H9 (cell line): ENCODE measurements at regions not wholly inside any gene's neighbourhood (a gene's known extent, or its start where the extent isn't known, plus 50 kb on each side); places are given as distances from the start of the nearest gene placed in this dataset.

Source experiments
- DNase-seq: peaks from one replicate; pipeline ENCODE4 v3.0.0-alpha.2; 2017
- H2AFZ ChIP-seq: one replicate; pipeline ENCODE4 v1.6.1; 2013; ENCODE audit warnings: mild to moderate bottlenecking, low read length, control low read depth, moderate library complexity
- H2AK5ac ChIP-seq: 2 replicates; pipeline ENCODE4 v1.6.1; 2013; ENCODE audit warnings: low read length, control low read depth, mixed read lengths; ENCODE audit not compliant: insufficient read length
- H2BK120ac ChIP-seq: one replicate; pipeline ENCODE4 v1.6.1; 2013; ENCODE audit warnings: low read depth, mild to moderate bottlenecking, low read length, control low read depth, inconsistent platforms; ENCODE audit not compliant: poor library complexity, severe bottlenecking
- H2BK12ac ChIP-seq: 2 replicates; pipeline ENCODE4 v1.6.1; 2013; ENCODE audit warnings: low read length, control low read depth, mixed read lengths, low read depth; ENCODE audit not compliant: insufficient read length
- H2BK15ac ChIP-seq: 2 replicates; pipeline ENCODE4 v1.6.1; 2013; ENCODE audit warnings: low read depth, low read length, control low read depth
- H2BK20ac ChIP-seq: one replicate; pipeline ENCODE4 v1.6.1; 2013; ENCODE audit warnings: low read depth, mild to moderate bottlenecking, low read length, control low read depth, inconsistent platforms; ENCODE audit not compliant: poor library complexity, severe bottlenecking
- H2BK5ac ChIP-seq: 2 replicates; pipeline ENCODE4 v1.6.1; 2013; ENCODE audit warnings: low read length, control low read depth, mixed read lengths; ENCODE audit not compliant: insufficient read length
- H3K14ac ChIP-seq: 2 replicates; pipeline ENCODE4 v1.6.1; 2013; ENCODE audit warnings: low read length, control low read depth; ENCODE audit not compliant: insufficient read depth
- H3K18ac ChIP-seq: 2 replicates; pipeline ENCODE4 v1.6.1; 2013; ENCODE audit warnings: low read depth, mild to moderate bottlenecking, mixed read lengths, low read length, control low read depth; ENCODE audit not compliant: insufficient read length
- H3K23ac ChIP-seq: 2 replicates; pipeline ENCODE4 v1.6.1; 2013; ENCODE audit warnings: low read length, control low read depth, mixed read lengths, low read depth; ENCODE audit not compliant: insufficient read length
- H3K23me2 ChIP-seq: 2 replicates; pipeline ENCODE4 v1.6.1; 2013; ENCODE audit warnings: low read depth, mild to moderate bottlenecking, mixed read lengths, low read length, control low read depth; ENCODE audit not compliant: insufficient read length, poor library complexity, severe bottlenecking
- H3K27ac ChIP-seq: 2 replicates; pipeline ENCODE4 v1.5.1; 2013; ENCODE audit warnings: low read length, control low read depth, mixed read lengths, low read depth; ENCODE audit not compliant: insufficient read length
- H3K27me3 ChIP-seq: 2 replicates; pipeline ENCODE4 v1.6.1; 2013; ENCODE audit warnings: low read length, control low read depth, inconsistent platforms; ENCODE audit not compliant: insufficient read depth
- H3K4ac ChIP-seq: 2 replicates; pipeline ENCODE4 v1.6.1; 2013; ENCODE audit warnings: low read depth, mild to moderate bottlenecking, control low read depth, inconsistent platforms, low read length, moderate library complexity
- H3K4me1 ChIP-seq: 2 replicates; pipeline ENCODE4 v1.6.1; 2013; ENCODE audit warnings: low read length, control low read depth, inconsistent platforms; ENCODE audit not compliant: insufficient read depth
- H3K4me2 ChIP-seq: 2 replicates; pipeline ENCODE4 v1.6.1; 2013; ENCODE audit warnings: low read length, control low read depth, mixed read lengths; ENCODE audit not compliant: insufficient read length, insufficient read depth
- H3K56ac ChIP-seq: 2 replicates; pipeline ENCODE4 v1.6.1; 2013; ENCODE audit warnings: low read depth, mild to moderate bottlenecking, mixed read lengths, low read length, control low read depth; ENCODE audit not compliant: insufficient read length
- H3K79me1 ChIP-seq: 2 replicates; pipeline ENCODE4 v1.6.1; 2013; ENCODE audit warnings: low read depth, mild to moderate bottlenecking, moderate library complexity, low read length, control low read depth, inconsistent platforms; ENCODE audit not compliant: insufficient read depth, poor library complexity, severe bottlenecking
- H3K79me2 ChIP-seq: 2 replicates; pipeline ENCODE4 v1.6.1; 2013; ENCODE audit warnings: low read length, control low read depth, inconsistent platforms; ENCODE audit not compliant: insufficient read depth
- H3K9ac ChIP-seq: 2 replicates; pipeline ENCODE4 v1.6.1; 2013; ENCODE audit warnings: low read length, control low read depth, mixed read lengths; ENCODE audit not compliant: insufficient read length; ENCODE audit errors: extremely low read depth
- H3K9me3 ChIP-seq: one replicate; pipeline ENCODE4 v1.6.1; 2013; ENCODE audit warnings: low read depth, low read length, inconsistent platforms; ENCODE audit not compliant: control insufficient read depth
- H3T11ph ChIP-seq: one replicate; pipeline ENCODE4 v1.6.1; 2013; ENCODE audit warnings: mild to moderate bottlenecking, low read length, control low read depth, inconsistent platforms
- H4K20me1 ChIP-seq: one replicate; pipeline ENCODE4 v1.6.1; 2013; ENCODE audit not compliant: control insufficient read depth, insufficient read length, insufficient read depth
- H4K5ac ChIP-seq: 2 replicates; pipeline ENCODE4 v1.6.1; 2013; ENCODE audit warnings: low read depth, mild to moderate bottlenecking, mixed read lengths, low read length, control low read depth; ENCODE audit not compliant: insufficient read length
- H4K8ac ChIP-seq: replicated peaks from 2 replicates; pipeline ENCODE4 v1.6.1; 2013; ENCODE audit warnings: low read length, control low read depth, mixed read lengths, low read depth; ENCODE audit not compliant: insufficient read length
- H4K91ac ChIP-seq: 2 replicates; pipeline ENCODE4 v1.6.1; 2013; ENCODE audit warnings: low read depth, mild to moderate bottlenecking, moderate library complexity, mixed read lengths, low read length, control low read depth; ENCODE audit not compliant: insufficient read length
- H3K27ac Mint-ChIP-seq, 3 experiments: 2 replicates in 2 of 3; 3 replicates in 1 of 3; pipeline ENCODE4 v1.8.0; 2020 to 2021; ENCODE audit warnings: mixed read lengths in 3 of 3, mild to moderate bottlenecking in 1 of 3, moderate library complexity in 1 of 3
- H3K27me3 Mint-ChIP-seq: 2 replicates; pipeline ENCODE4 v1.8.0; 2021; ENCODE audit warnings: low read depth, mild to moderate bottlenecking, moderate library complexity, mixed read lengths
- H3K36me3 Mint-ChIP-seq, 3 experiments: 2 replicates in 2 of 3; 3 replicates in 1 of 3; pipeline ENCODE4 v1.8.0; 2020 to 2021; ENCODE audit warnings: low read depth in 3 of 3, mixed read lengths in 3 of 3; ENCODE audit not compliant: insufficient read depth in 1 of 3
- H3K4me1 Mint-ChIP-seq, 2 experiments: 2 replicates each; pipeline ENCODE4 v1.8.0; 2020; ENCODE audit warnings: mixed read lengths in 2 of 2
- H3K4me3 Mint-ChIP-seq, 2 experiments: 2 replicates in 1 of 2; 3 replicates in 1 of 2; pipeline ENCODE4 v1.8.0; 2020 to 2021; ENCODE audit warnings: mild to moderate bottlenecking in 2 of 2, mixed read lengths in 2 of 2, moderate library complexity in 1 of 2
- H3K9me3 Mint-ChIP-seq, 2 experiments: 2 replicates in 1 of 2; 3 replicates in 1 of 2; pipeline ENCODE4 v1.8.0; 2020; ENCODE audit warnings: mild to moderate bottlenecking in 2 of 2, mixed read lengths in 2 of 2, moderate library complexity in 1 of 2
- WGBS: extraction: QIAGEN DNeasy Blood & Tissue Kit; methylation state at CpG from one replicate; pipeline ENCODE4 v1.1.7; 2013; ENCODE audit warnings: missing lambda C conversion rate, low lambda C conversion rate, mixed read lengths; ENCODE audit not compliant: insufficient read length; ENCODE audit errors: extremely low coverage; 5-methylcytosine and 5-hydroxymethylcytosine counted together
- TF ChIP-seq, protein P1 (sequence below): fragments of 200-600 bp; sonication (generic); conservative IDR thresholded peaks from 3 replicates; pipeline ENCODE4 v1.8.0; 2021; ENCODE audit warnings: antibody characterized with exemption, mild to moderate bottlenecking

- H3K27me3 ChIP-seq: no peaks in the 10 kb centered on the region
- no peak overlapping the region for H3K23ac ChIP-seq
- no peak overlapping the region for H2BK12ac ChIP-seq
- no peak overlapping the region for H3K4me2 ChIP-seq
- WGBS: no CpG with 5 or more reads among the region's 26 CpGs
- Mint-ChIP-seq H3K27ac (no peak overlapping the region), H3K4me3 (no peak overlapping the region), H3K9me3 (no peaks in the 10 kb centered on the region; a peak in 1 of 5 replicates), H3K27me3 (peaks cover 2% of the 10 kb centered on the region; the same call in 1 of the 2 replicates), H3K36me3 (no peaks in the 10 kb centered on the region; a peak in 1 of 7 replicates), H3K4me1 (no peaks in the 10 kb centered on the region)
- no peak overlapping the region for H4K8ac ChIP-seq
- no peak overlapping the region for H3K9ac ChIP-seq
- no peak overlapping the region for H2AK5ac ChIP-seq
- H3K79me1 ChIP-seq: no peaks in the 10 kb centered on the region
- H3K23me2 ChIP-seq: no peaks in the 10 kb centered on the region
- no peak overlapping the region for H3K27ac ChIP-seq
- no peak overlapping the region for H4K91ac ChIP-seq
- no peak overlapping the region for H2BK120ac ChIP-seq
- no peak overlapping the region for H3K56ac ChIP-seq
- no peak overlapping the region for H3K18ac ChIP-seq
- no peaks in the 10 kb centered on the region for H4K20me1 ChIP-seq
- peak; percentile 57 for DNase-seq
- no peaks in the 10 kb centered on the region for H3K79me2 ChIP-seq
- no peaks in the 10 kb centered on the region for H3K4me1 ChIP-seq
- H2BK15ac ChIP-seq: no peak overlapping the region
- H3K4ac ChIP-seq: no peak overlapping the region
- H3K14ac ChIP-seq: no peak overlapping the region; the same call in 1 of the 2 replicates
- H3T11ph ChIP-seq: no peak overlapping the region
- H4K5ac ChIP-seq: no peak overlapping the region
- H2AFZ ChIP-seq: no peak overlapping the region
- no peak overlapping the region for H2BK20ac ChIP-seq
- no peaks in the 10 kb centered on the region for H3K9me3 ChIP-seq
- TF ChIP-seq, protein P1, sequence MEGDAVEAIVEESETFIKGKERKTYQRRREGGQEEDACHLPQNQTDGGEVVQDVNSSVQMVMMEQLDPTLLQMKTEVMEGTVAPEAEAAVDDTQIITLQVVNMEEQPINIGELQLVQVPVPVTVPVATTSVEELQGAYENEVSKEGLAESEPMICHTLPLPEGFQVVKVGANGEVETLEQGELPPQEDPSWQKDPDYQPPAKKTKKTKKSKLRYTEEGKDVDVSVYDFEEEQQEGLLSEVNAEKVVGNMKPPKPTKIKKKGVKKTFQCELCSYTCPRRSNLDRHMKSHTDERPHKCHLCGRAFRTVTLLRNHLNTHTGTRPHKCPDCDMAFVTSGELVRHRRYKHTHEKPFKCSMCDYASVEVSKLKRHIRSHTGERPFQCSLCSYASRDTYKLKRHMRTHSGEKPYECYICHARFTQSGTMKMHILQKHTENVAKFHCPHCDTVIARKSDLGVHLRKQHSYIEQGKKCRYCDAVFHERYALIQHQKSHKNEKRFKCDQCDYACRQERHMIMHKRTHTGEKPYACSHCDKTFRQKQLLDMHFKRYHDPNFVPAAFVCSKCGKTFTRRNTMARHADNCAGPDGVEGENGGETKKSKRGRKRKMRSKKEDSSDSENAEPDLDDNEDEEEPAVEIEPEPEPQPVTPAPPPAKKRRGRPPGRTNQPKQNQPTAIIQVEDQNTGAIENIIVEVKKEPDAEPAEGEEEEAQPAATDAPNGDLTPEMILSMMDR: no peak
- H2BK5ac ChIP-seq: no peak overlapping the region
These were observed 608.4 kb upstream of the FOXG1 start for GRCh38 chr14:28157887-28158791.
